ENCODE measurements at regions not wholly inside any gene's neighbourhood (a gene's known extent, or its start where the extent isn't known, plus 50 kb on each side); places are given as distances from the start of the nearest gene placed in this dataset.

DNA sequence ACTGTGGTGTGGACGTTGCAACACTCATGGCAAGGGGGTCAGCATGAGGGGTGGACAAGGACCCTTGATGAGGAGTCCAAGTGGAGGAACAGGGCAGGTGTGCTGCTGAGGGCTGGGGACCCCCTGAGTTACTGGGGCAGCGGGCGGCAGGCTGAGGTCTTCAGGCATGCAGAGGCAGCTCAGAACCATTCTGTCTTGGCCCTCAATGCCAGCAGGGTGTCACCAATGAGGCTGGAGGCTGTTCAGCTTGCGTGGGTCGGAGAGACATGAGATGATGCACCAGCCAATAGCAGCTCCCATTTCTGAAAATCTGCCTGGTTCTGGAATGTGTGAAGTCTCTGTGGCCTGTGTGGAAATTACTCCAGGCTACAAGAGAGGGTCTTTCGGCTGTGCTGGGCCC lies 105.4 kb downstream of the INHBB start:
- Histone ChIP-seq H3K27me3 (ENCODE audit: insufficient read depth, low read length) (no peaks in the 10 kb centered on the region), H3K23ac (ENCODE audit: insufficient read length, low read depth, low read length) (no peak overlapping the region), H2BK5ac (ENCODE audit: insufficient read length, low read length) (no peak overlapping the region), H3K4ac (ENCODE audit: low read depth, low read length) (no peak overlapping the region), H2BK20ac (ENCODE audit: low read depth, low read length, poor library complexity, severe bottlenecking) (no peak overlapping the region), H3K4me1 (ENCODE audit: insufficient read depth, low read length) (no peaks in the 10 kb centered on the region), H3K18ac (ENCODE audit: insufficient read length, low read depth, low read length) (no peak overlapping the region), H3K4me2 (ENCODE audit: insufficient read depth, insufficient read length, low read length) (no peak overlapping the region), H2AK5ac (ENCODE audit: insufficient read length, low read length) (no peak overlapping the region), H3K56ac (ENCODE audit: insufficient read length, low read depth, low read length) (no peak overlapping the region), H4K91ac (ENCODE audit: insufficient read length, low read depth, low read length) (no peak overlapping the region), H3K14ac (ENCODE audit: insufficient read depth, low read length) (no peak overlapping the region), H3K9me3 (ENCODE audit: control insufficient read depth, low read depth, low read length) (no peaks in the 10 kb centered on the region), H2BK120ac (ENCODE audit: low read depth, low read length, poor library complexity, severe bottlenecking) (no peak overlapping the region), H2BK12ac (ENCODE audit: insufficient read length, low read depth, low read length) (no peak overlapping the region), H3K79me1 (ENCODE audit: insufficient read depth, low read depth, low read length, poor library complexity, severe bottlenecking) (no peaks in the 10 kb centered on the region), H3K23me2 (ENCODE audit: insufficient read length, low read depth, low read length, poor library complexity, severe bottlenecking) (no peaks in the 10 kb centered on the region), H2BK15ac (ENCODE audit: low read depth, low read length) (no peak overlapping the region), H4K8ac (replicated peaks; ENCODE audit: insufficient read length, low read depth, low read length) (no peak overlapping the region), H3K9ac (ENCODE audit: extremely low read depth, insufficient read length, low read length) (no peak overlapping the region), H3K79me2 (ENCODE audit: insufficient read depth, low read length) (no peaks in the 10 kb centered on the region), H3T11ph (ENCODE audit: low read length) (no peak overlapping the region), H2AFZ (ENCODE audit: low read length) (no peak overlapping the region), H4K5ac (ENCODE audit: insufficient read length, low read depth, low read length) (no peak overlapping the region), H3K27ac (ENCODE audit: insufficient read length, low read depth, low read length) (no peak overlapping the region), H4K20me1 (ENCODE audit: control insufficient read depth, insufficient read depth, insufficient read length) (no peaks in the 10 kb centered on the region)
- no peak for DNase-seq
- Mint-ChIP-seq H3K27ac (no peak overlapping the region), H3K9me3 (no peaks in the 10 kb centered on the region; a peak in 1 of 5 replicates), H3K4me1 (no peaks in the 10 kb centered on the region), H3K36me3 (ENCODE audit: insufficient read depth in 1 of 3, low read depth in 3 of 3) (no peaks in the 10 kb centered on the region), H3K27me3 (ENCODE audit: low read depth) (peaks cover 99% of the 10 kb centered on the region), H3K4me3 (no peak overlapping the region)
- TF ChIP-seq, protein P1, sequence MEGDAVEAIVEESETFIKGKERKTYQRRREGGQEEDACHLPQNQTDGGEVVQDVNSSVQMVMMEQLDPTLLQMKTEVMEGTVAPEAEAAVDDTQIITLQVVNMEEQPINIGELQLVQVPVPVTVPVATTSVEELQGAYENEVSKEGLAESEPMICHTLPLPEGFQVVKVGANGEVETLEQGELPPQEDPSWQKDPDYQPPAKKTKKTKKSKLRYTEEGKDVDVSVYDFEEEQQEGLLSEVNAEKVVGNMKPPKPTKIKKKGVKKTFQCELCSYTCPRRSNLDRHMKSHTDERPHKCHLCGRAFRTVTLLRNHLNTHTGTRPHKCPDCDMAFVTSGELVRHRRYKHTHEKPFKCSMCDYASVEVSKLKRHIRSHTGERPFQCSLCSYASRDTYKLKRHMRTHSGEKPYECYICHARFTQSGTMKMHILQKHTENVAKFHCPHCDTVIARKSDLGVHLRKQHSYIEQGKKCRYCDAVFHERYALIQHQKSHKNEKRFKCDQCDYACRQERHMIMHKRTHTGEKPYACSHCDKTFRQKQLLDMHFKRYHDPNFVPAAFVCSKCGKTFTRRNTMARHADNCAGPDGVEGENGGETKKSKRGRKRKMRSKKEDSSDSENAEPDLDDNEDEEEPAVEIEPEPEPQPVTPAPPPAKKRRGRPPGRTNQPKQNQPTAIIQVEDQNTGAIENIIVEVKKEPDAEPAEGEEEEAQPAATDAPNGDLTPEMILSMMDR (conservative IDR thresholded peaks at IDR 0.05), result no peak
- no CpG with 5 or more reads among the region's 6 CpGs for WGBS (ENCODE audit: extremely low coverage, insufficient read length, low lambda C conversion rate)

Measured in H9 (cell line).